Keratinocyte (primary cell): ENCODE measurements at regions not wholly inside any gene's neighbourhood (a gene's known extent, or its start where the extent isn't known, plus 50 kb on each side); places are given as distances from the start of the nearest gene placed in this dataset.

Experiments used
- DNase-seq: peaks from one replicate; pipeline ENCODE4 v3.0.0-alpha.2; 2011; ENCODE audit warnings: low read depth, missing footprints, low spot score
- FAIRE-seq: peaks from 2 replicates; lab custom pipeline; 2011; peaks lifted over from hg19 to GRCh38; lab: Jason Lieb, UNC
- H2AFZ ChIP-seq: 2 replicates; pipeline ENCODE4 v1.6.0; 2012; ENCODE audit warnings: low read length, control low read depth, inconsistent platforms; ENCODE audit not compliant: control insufficient read depth
- H3K27ac ChIP-seq: 2 replicates; pipeline ENCODE4 v1.5.1; 2011; ENCODE audit warnings: low read length; ENCODE audit not compliant: control insufficient read depth, insufficient read depth
- H3K27me3 ChIP-seq: 3 replicates; pipeline ENCODE4 v1.6.0; 2011; ENCODE audit warnings: low read length; ENCODE audit not compliant: control insufficient read depth, insufficient read depth; ENCODE audit errors: extremely low read depth
- H3K36me3 ChIP-seq, 2 experiments: 2 replicates in 1 of 2; 3 replicates in 1 of 2; pipeline ENCODE4 v1.5.1; 2011; ENCODE audit warnings: low read length in 2 of 2, mild to moderate bottlenecking in 1 of 2; ENCODE audit not compliant: control insufficient read depth in 2 of 2, insufficient read depth in 2 of 2; ENCODE audit errors: extremely low read depth in 1 of 2
- H3K4me1 ChIP-seq: 3 replicates; pipeline ENCODE4 v1.5.1; 2011; ENCODE audit warnings: low read length; ENCODE audit not compliant: control insufficient read depth, insufficient read depth; ENCODE audit errors: extremely low read depth
- H3K4me2 ChIP-seq: 3 replicates; pipeline ENCODE4 v1.6.0; 2011; ENCODE audit warnings: low read depth, low read length; ENCODE audit not compliant: control insufficient read depth, insufficient read depth; ENCODE audit errors: extremely low read depth
- H3K4me3 ChIP-seq, 3 experiments: fragments of 200-600 bp in 1 of 3; sonication (generic) in 1 of 3; 2 replicates in 2 of 3; 3 replicates in 1 of 3; pipeline ENCODE4 v1.5.1; 2011 to 2016; ENCODE audit warnings: low read length in 3 of 3, mild to moderate bottlenecking in 3 of 3, control low read depth in 2 of 3, inconsistent platforms in 1 of 3, low read depth in 1 of 3, mixed read lengths in 1 of 3, mixed run types in 1 of 3, moderate library complexity in 1 of 3; ENCODE audit not compliant: control insufficient read depth in 2 of 3, insufficient read depth in 2 of 3; ENCODE audit errors: extremely low read depth in 1 of 3
- H3K79me2 ChIP-seq: 2 replicates; pipeline ENCODE4 v1.6.0; 2012; ENCODE audit warnings: low read length; ENCODE audit not compliant: control insufficient read depth, insufficient read depth
- H3K9ac ChIP-seq: 3 replicates; pipeline ENCODE4 v1.6.0; 2011; ENCODE audit warnings: low read length; ENCODE audit not compliant: control insufficient read depth, insufficient read depth; ENCODE audit errors: extremely low read depth
- H3K9me1 ChIP-seq: 3 replicates; pipeline ENCODE4 v1.6.0; 2011; ENCODE audit warnings: low read length; ENCODE audit not compliant: control insufficient read depth, insufficient read depth; ENCODE audit errors: extremely low read depth
- H3K9me3 ChIP-seq: 2 replicates; pipeline ENCODE4 v1.5.1; 2012; ENCODE audit warnings: low read depth, low read length; ENCODE audit not compliant: control insufficient read depth
- H4K20me1 ChIP-seq: 3 replicates; pipeline ENCODE4 v1.6.0; 2011; ENCODE audit warnings: low read length; ENCODE audit not compliant: control insufficient read depth, insufficient read depth; ENCODE audit errors: extremely low read depth
- EZH2 ChIP-seq: IDR thresholded peaks from one replicate; pipeline ENCODE4 v1.6.1; 2012; ENCODE audit warnings: inconsistent platforms, mild to moderate bottlenecking, low read length, moderate library complexity
- dilution Hi-C: fragments of 300-500 bp; cut with MboI; formaldehyde crosslinking; loops from one replicate; pipeline ENCODE4 v1.7.0; 2020; ENCODE audit warnings: low sequenced_read_pairs; ENCODE audit not compliant: extremely low pct_ligation_motif_present
- TF ChIP-seq, protein P1 (sequence below), 3 experiments: IDR thresholded peaks in 1 of 3; conservative IDR thresholded peaks in 1 of 3; optimal IDR thresholded peaks in 1 of 3; 2 replicates in 2 of 3; 3 replicates in 1 of 3; pipeline versions ENCODE3 to v1.5.1; 2011; ENCODE audit warnings: low read length in 3 of 3, mild to moderate bottlenecking in 3 of 3, moderate library complexity in 2 of 3, control low read depth in 1 of 3, inconsistent platforms in 1 of 3; ENCODE audit not compliant: insufficient read depth in 2 of 3; ENCODE audit errors: extremely low read depth in 1 of 3

DNA sequence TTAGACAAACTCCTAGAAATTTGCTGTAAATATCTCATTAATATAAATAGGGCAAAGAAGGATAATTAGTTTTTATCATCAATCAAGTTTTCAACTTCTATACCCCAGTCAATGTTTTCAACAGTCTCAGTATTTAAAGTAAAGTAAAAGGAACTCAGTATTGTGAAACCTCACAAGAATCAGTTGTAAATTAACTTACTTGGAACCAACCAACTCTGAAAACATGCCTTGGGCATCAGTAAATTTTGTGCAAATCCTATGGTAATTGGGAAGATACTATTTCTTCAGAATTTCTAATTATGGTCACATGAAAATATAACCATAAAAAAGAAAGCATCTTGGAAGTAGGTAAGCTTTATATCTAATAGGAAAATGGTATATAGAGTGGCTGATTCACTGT lies 1139.0 kb downstream of the TUSC7 start:
- no peaks in the 10 kb centered on the region for H3K36me3 ChIP-seq
- no peaks in the 10 kb centered on the region for H3K9me1 ChIP-seq
- H3K9me3 ChIP-seq: no peaks in the 10 kb centered on the region
- no peak for DNase-seq
- H3K27me3 ChIP-seq: no peaks in the 10 kb centered on the region
- FAIRE-seq: no peak
- TF ChIP-seq EZH2: no peak
- TF ChIP-seq, protein P1, sequence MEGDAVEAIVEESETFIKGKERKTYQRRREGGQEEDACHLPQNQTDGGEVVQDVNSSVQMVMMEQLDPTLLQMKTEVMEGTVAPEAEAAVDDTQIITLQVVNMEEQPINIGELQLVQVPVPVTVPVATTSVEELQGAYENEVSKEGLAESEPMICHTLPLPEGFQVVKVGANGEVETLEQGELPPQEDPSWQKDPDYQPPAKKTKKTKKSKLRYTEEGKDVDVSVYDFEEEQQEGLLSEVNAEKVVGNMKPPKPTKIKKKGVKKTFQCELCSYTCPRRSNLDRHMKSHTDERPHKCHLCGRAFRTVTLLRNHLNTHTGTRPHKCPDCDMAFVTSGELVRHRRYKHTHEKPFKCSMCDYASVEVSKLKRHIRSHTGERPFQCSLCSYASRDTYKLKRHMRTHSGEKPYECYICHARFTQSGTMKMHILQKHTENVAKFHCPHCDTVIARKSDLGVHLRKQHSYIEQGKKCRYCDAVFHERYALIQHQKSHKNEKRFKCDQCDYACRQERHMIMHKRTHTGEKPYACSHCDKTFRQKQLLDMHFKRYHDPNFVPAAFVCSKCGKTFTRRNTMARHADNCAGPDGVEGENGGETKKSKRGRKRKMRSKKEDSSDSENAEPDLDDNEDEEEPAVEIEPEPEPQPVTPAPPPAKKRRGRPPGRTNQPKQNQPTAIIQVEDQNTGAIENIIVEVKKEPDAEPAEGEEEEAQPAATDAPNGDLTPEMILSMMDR (optimal IDR thresholded peaks at IDR 0.05 in 1 of 3, IDR thresholded peaks at IDR 0.05 in 1 of 3, conservative IDR thresholded peaks at IDR 0.05 in 1 of 3; ENCODE audit: extremely low read depth in 1 of 3, insufficient read depth in 2 of 3, low read length in 3 of 3): no peak
- dilution Hi-C loops: no loop called here
- no peak overlapping the region for H3K9ac ChIP-seq
- no peak overlapping the region for H3K4me3 ChIP-seq
- H3K4me2 ChIP-seq: no peak overlapping the region
- H3K4me1 ChIP-seq: no peaks in the 10 kb centered on the region
- H3K79me2 ChIP-seq: no peaks in the 10 kb centered on the region
- H3K27ac ChIP-seq: no peak overlapping the region
- H4K20me1 ChIP-seq: no peaks in the 10 kb centered on the region
- no peak overlapping the region for H2AFZ ChIP-seq

DNA sequence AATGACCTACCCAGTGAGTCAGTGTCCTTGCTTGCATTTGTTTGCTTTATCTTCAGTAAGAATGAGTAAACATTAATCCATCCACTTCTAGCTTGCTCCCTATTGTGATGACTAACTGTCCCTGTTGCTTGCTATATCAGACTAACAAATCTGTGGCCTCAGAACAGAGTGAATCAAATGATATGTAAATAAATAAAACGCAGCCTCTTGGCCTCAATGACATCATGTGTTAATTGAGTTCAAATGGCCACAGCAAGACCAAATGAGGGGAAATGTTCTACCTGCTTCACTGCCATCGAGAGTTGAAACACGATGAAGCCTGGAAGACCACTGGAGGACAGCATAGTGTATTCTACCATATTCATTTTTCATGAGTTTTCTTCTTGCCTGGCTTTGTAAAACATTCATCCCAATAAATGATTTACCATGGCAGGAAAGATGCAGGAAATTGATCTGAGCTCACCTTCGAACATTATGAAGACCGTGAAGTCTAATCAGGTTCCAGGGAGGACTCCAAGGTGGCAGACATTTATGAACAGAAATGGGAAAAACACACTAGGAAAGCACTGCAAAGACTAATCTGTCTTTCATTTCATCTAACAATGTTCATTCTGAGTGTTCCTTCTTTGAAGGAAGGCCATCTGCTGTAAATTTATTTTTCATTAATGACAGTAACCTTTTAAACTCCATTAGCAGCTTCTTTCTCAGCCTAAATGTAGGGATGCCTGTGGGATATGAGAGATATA lies 1144.5 kb downstream of the TUSC7 start:
- DNase-seq (no peak), FAIRE-seq (no peak)
- Histone ChIP-seq H2AFZ (no peak overlapping the region), H3K36me3 (no peaks in the 10 kb centered on the region), H3K9ac (no peak overlapping the region), H3K27ac (no peak overlapping the region), H3K4me3 (no peak overlapping the region), H4K20me1 (no peaks in the 10 kb centered on the region), H3K4me1 (no peaks in the 10 kb centered on the region), H3K79me2 (no peaks in the 10 kb centered on the region), H3K27me3 (no peaks in the 10 kb centered on the region), H3K9me1 (no peaks in the 10 kb centered on the region), H3K9me3 (no peaks in the 10 kb centered on the region), H3K4me2 (no peak overlapping the region)
- TF ChIP-seq, protein P1 (optimal IDR thresholded peaks at IDR 0.05 in 1 of 3, IDR thresholded peaks at IDR 0.05 in 1 of 3, conservative IDR thresholded peaks at IDR 0.05 in 1 of 3; ENCODE audit: extremely low read depth in 1 of 3, insufficient read depth in 2 of 3, low read length in 3 of 3): no peak
- no peak for TF ChIP-seq EZH2
- dilution Hi-C loops: no loop called here
